ENCODE measurements at regions not wholly inside any gene's neighbourhood (a gene's known extent, or its start where the extent isn't known, plus 50 kb on each side); places are given as distances from the start of the nearest gene placed in this dataset.

- Histone ChIP-seq H3K9me3 (ENCODE audit: control insufficient read depth, low read depth, low read length) (no peaks in the 10 kb centered on the region), H3K23me2 (ENCODE audit: insufficient read length, low read depth, low read length, poor library complexity, severe bottlenecking) (no peaks in the 10 kb centered on the region), H3K14ac (ENCODE audit: insufficient read depth, low read length) (no peak overlapping the region), H3K23ac (ENCODE audit: insufficient read length, low read depth, low read length) (no peak overlapping the region), H2BK5ac (ENCODE audit: insufficient read length, low read length) (no peak overlapping the region), H3K56ac (ENCODE audit: insufficient read length, low read depth, low read length) (no peak overlapping the region), H3K4me2 (ENCODE audit: insufficient read depth, insufficient read length, low read length) (no peak overlapping the region), H2BK20ac (ENCODE audit: low read depth, low read length, poor library complexity, severe bottlenecking) (no peak overlapping the region), H3K27me3 (ENCODE audit: insufficient read depth, low read length) (no peaks in the 10 kb centered on the region), H2BK15ac (ENCODE audit: low read depth, low read length) (no peak overlapping the region), H3K4me1 (ENCODE audit: insufficient read depth, low read length) (no peaks in the 10 kb centered on the region), H2AFZ (ENCODE audit: low read length) (no peak overlapping the region), H4K20me1 (ENCODE audit: control insufficient read depth, insufficient read depth, insufficient read length) (no peaks in the 10 kb centered on the region), H3T11ph (ENCODE audit: low read length) (no peak overlapping the region), H4K5ac (ENCODE audit: insufficient read length, low read depth, low read length) (no peak overlapping the region), H3K79me2 (ENCODE audit: insufficient read depth, low read length) (no peaks in the 10 kb centered on the region), H3K79me1 (ENCODE audit: insufficient read depth, low read depth, low read length, poor library complexity, severe bottlenecking) (no peaks in the 10 kb centered on the region), H2BK120ac (ENCODE audit: low read depth, low read length, poor library complexity, severe bottlenecking) (no peak overlapping the region), H4K8ac (replicated peaks; ENCODE audit: insufficient read length, low read depth, low read length) (no peak overlapping the region), H2AK5ac (ENCODE audit: insufficient read length, low read length) (no peak overlapping the region), H3K18ac (ENCODE audit: insufficient read length, low read depth, low read length) (no peak overlapping the region), H3K9ac (ENCODE audit: extremely low read depth, insufficient read length, low read length) (no peak overlapping the region), H3K27ac (ENCODE audit: insufficient read length, low read depth, low read length) (no peak overlapping the region), H2BK12ac (ENCODE audit: insufficient read length, low read depth, low read length) (no peak overlapping the region), H3K4ac (ENCODE audit: low read depth, low read length) (no peak overlapping the region), H4K91ac (ENCODE audit: insufficient read length, low read depth, low read length) (no peak overlapping the region)
- H3K27me3 Mint-ChIP-seq (ENCODE audit: low read depth), result peaks cover 24% of the 10 kb centered on the region
- WGBS (ENCODE audit: extremely low coverage, insufficient read length, low lambda C conversion rate), result no CpG with 5 or more reads among the region's 3 CpGs
- no peaks in the 10 kb centered on the region for H3K36me3 Mint-ChIP-seq (ENCODE audit: insufficient read depth in 1 of 3, low read depth in 3 of 3)
- no peak overlapping the region; a peak in 1 of 5 replicates for H3K4me3 Mint-ChIP-seq
- H3K27ac Mint-ChIP-seq, result no peak overlapping the region
- no peaks in the 10 kb centered on the region for H3K4me1 Mint-ChIP-seq
- peaks cover 2% of the 10 kb centered on the region in 2 experiments; a peak in 3 of 5 replicates for H3K9me3 Mint-ChIP-seq
- DNase-seq, result no peak
- no peak for TF ChIP-seq CTCF (conservative IDR thresholded peaks at IDR 0.05)
Observed at GRCh38 chr15:88321271-88321670, 64.7 kb upstream of the NTRK3 start.

Data from H9 (cell line).